IPS-NIHi7 (cell line): ENCODE measurements at regions not wholly inside any gene's neighbourhood (a gene's known extent, or its start where the extent isn't known, plus 50 kb on each side); places are given as distances from the start of the nearest gene placed in this dataset.
"Not testable (repeated sequence)": the region's sequence is repeated elsewhere in the genome, so short reads cannot be mapped to it uniquely, and the experiment has no call there.

Experiments
- DNase-seq: peaks from one replicate; pipeline ENCODE4 v3.0.0; 2012; ENCODE audit warnings: mixed read lengths; ENCODE audit errors: extremely low spot score

- no peak for DNase-seq
Measured at GRCh38 chr2:39487398-39488250, 50.5 kb upstream of the MAP4K3 start.

GRCh38 chr2:39488450-39488849, 51.4 kb upstream of the MAP4K3 start:
- DNase-seq, result no peak

- DNase-seq, result no peak
Measured at GRCh38 chr2:39490586-39490985, 53.5 kb upstream of the MAP4K3 start.

- DNase-seq, result no peak
Measured at GRCh38 chr2:39491653-39492052, 54.6 kb upstream of the MAP4K3 start.

- no peak for DNase-seq
Measured at GRCh38 chr2:39492095-39492590, 55.1 kb upstream of the MAP4K3 start.

- no peak for DNase-seq
Measured at GRCh38 chr2:39492716-39493115, 55.6 kb upstream of the MAP4K3 start.

GRCh38 chr2:39494784-39495251, 57.7 kb upstream of the MAP4K3 start:
- DNase-seq, result no peak

GRCh38 chr2:39497082-39497801, 60.2 kb upstream of the MAP4K3 start:
- DNase-seq, result no peak

GRCh38 chr2:39498176-39498575, 61.1 kb upstream of the MAP4K3 start:
- not testable (repeated sequence) for DNase-seq

- DNase-seq, result no peak
Measured at GRCh38 chr2:39498786-39499185, 61.7 kb upstream of the MAP4K3 start.

- no peak for DNase-seq
Measured at GRCh38 chr2:39499336-39499735, 62.3 kb upstream of the MAP4K3 start.

GRCh38 chr2:39501412-39501811, 64.3 kb upstream of the MAP4K3 start:
- DNase-seq, result no peak

GRCh38 chr2:39503277-39503676, 66.2 kb upstream of the MAP4K3 start:
- DNase-seq, result no peak

- no peak for DNase-seq
Measured at GRCh38 chr2:39504790-39505335, 67.8 kb upstream of the MAP4K3 start.

- no peak for DNase-seq
Measured at GRCh38 chr2:39506215-39506614, 69.1 kb upstream of the MAP4K3 start.

- DNase-seq, result no peak
Measured at GRCh38 chr2:39508198-39508597, 71.1 kb upstream of the MAP4K3 start.

GRCh38 chr2:39510140-39510539, 73.1 kb upstream of the MAP4K3 start:
- DNase-seq, result no peak

GRCh38 chr2:39511219-39511604, 74.1 kb upstream of the MAP4K3 start:
- DNase-seq, result no peak

GRCh38 chr2:39511605-39512433, 74.7 kb upstream of the MAP4K3 start:
- DNase-seq, result no peak

GRCh38 chr2:39512434-39512935, 75.4 kb upstream of the MAP4K3 start:
- no peak for DNase-seq

- DNase-seq, result no peak
Measured at GRCh38 chr2:39512941-39513340, 75.9 kb upstream of the MAP4K3 start.
